HG02759 (cell line): ENCODE measurements at regions not wholly inside any gene's neighbourhood (a gene's known extent, or its start where the extent isn't known, plus 50 kb on each side); places are given as distances from the start of the nearest gene placed in this dataset.
"Not testable (repeated sequence)": the region's sequence is repeated elsewhere in the genome, so short reads cannot be mapped to it uniquely, and the experiment has no call there.

Experiments used
- ATAC-seq: cut with Tn5 transposase; IDR thresholded peaks from one replicate; pipeline ENCODE4 v1.9.1; 2021; ENCODE audit warnings: mild to moderate bottlenecking, moderate library complexity; ENCODE audit not compliant: unreplicated experiment

GRCh38 chr3:194879126-194879877, 193.6 kb downstream of the FAM43A start:
- no peak for ATAC-seq

GRCh38 chr3:194879991-194880939, 194.6 kb downstream of the FAM43A start:
- no peak for ATAC-seq

GRCh38 chr3:194880940-194881925, 195.6 kb downstream of the FAM43A start:
- ATAC-seq, result no peak

DNA sequence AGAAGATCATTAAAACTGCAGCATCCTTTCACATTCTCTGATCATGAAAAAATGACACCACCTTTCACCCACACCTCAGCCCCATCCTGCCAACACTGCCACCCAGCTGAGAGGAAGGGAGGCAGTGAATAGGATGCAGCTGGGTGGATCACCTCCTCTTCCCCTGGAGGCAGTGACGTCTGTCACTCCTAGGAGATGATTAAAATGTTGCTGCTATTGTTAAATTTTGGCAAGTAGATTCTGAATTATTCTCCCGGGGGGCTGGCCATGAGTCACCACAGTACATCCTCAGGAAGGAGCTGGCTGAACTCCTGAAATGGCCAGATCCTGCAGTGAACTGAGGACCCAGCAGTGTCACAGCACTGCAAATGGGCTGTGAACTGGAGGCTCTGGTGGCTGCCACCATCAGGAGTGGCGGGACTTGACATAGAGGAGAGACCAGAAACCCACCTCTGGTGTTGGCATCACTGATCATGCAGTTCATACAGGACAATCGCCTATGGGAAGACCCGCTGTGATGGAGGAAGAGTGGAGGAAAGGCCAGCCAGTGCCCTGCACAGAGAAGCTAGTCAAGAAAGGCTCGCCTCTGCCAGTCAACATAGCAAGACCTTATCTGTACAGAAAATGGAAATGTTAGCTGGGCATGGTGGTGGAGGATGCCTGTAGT, 199.1 kb downstream of the FAM43A start:
- no peak for ATAC-seq

- no peak for ATAC-seq
Measured at GRCh38 chr3:194885766-194886165, 200.1 kb downstream of the FAM43A start.

DNA sequence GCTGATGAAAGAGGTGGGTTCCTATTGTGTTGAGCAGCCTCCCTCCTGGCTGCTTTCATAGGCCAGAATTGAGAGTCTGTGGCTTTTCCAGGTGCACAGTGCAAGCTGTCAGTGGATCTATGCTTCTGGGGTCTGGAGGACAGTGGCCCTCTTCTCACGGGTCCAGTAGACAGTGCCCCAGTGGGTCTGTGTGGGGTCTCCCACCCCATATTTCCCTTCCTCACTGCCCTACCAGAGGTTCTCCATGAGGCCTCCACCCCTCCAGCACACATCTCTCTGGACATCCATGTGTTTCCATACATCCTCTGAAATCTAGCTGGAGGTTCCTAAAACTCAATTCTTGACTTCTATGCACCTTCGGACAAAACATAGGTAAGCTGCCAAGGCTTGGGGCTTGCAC, 201.2 kb downstream of the FAM43A start:
- no peak for ATAC-seq

DNA sequence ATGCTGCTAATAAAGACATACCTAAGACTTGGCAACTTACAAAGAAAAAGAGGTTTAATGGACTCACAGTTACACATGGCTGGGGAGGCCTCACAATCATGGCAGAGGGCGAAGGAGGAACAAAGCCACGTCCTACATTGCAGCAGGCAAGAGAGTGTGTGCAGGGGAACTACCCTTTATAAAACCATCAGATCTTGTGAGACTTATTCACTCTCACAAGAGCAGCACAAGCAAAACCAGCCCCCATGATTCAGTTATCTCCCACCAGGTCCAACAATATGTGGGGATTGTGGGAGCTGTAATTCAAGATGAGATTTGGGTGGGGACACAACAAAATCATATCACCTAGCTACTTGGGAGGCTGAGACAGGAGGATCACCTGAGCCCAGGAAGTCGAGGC, 202.4 kb downstream of the FAM43A start:
- not testable (repeated sequence) for ATAC-seq

GRCh38 chr3:194888916-194889315, 203.2 kb downstream of the FAM43A start:
- no peak for ATAC-seq

GRCh38 chr3:194890091-194890490, 204.4 kb downstream of the FAM43A start:
- ATAC-seq, result no peak

GRCh38 chr3:194893121-194893987, 207.7 kb downstream of the FAM43A start:
- no peak for ATAC-seq

- no peak for ATAC-seq
Measured at GRCh38 chr3:194894538-194894937, 208.9 kb downstream of the FAM43A start.

DNA sequence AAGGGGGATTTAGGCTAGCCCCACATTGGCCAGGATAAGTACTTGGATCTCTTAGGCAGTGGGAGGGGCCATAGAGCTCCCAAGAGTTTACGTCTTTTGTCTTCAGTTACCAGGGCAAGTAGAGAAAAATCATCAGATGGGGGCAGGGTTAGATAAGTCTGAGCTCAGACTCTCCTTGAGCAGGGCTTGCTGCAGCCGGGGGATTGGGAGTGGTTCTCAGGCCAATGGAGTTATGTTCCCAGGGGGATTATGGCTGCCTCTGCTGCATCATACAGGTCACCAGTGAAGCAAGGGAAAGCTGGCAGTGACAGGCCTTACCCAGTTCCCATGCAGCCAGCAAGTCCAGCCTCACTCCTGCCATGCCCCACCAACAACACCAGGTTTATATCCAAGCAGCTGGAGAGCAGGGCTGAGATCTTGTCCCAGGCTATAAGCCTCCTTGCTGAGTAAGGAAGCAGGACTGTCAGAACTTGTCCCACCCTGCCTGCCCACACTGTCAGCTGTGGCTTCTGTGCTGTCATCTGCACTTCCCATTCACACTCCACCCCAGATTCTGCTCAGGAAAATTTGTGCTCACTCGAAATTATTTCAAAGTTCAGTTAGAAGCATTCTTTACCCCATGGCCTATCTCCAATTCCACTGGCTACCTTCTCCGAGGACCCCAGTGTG, 215.3 kb downstream of the FAM43A start:
- ATAC-seq, result no peak

GRCh38 chr3:194903447-194903846, 217.8 kb downstream of the FAM43A start:
- ATAC-seq, result not testable (repeated sequence)

DNA sequence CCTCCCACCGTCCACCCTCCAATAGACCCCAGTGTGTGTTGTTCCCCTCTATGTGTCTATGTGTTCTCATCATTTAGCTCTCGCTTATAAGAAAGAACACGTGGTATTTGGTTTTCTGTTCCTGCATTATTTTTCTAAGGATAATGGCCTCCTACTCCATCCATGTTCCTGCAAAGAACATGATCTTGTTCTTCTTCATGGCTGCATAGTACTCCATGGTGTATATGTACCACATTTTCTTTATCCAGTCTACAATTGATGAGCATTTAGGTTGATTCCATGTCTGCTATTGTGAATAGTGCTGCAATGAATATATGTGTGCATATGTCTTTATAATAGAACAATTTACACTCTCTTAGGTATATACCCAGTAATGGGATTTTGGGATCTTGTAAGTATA, 219.3 kb downstream of the FAM43A start:
- ATAC-seq, result not testable (repeated sequence)

- no peak for ATAC-seq
Measured at GRCh38 chr3:194905696-194906095, 220.0 kb downstream of the FAM43A start.

DNA sequence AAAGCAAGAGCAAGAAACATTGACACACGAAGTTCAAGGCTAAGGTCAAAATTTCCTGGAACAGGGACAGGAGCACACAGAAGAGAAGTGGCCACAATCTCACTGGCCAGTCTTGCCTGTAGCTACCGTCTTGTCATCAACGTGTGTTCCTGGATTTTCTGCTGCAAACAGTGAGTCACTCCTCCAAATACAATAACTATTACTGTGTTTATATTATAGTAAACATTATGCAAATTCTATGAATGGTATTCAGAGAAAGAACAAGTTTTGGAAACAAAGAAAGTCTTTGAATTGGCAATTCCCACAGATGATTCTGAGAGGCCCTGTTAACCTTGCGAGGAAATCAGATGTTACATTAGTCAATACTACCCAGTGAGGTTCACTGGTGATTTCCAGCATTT, 220.5 kb downstream of the FAM43A start:
- no peak for ATAC-seq

- ATAC-seq, result no peak
Measured at GRCh38 chr3:194906970-194907629, 221.4 kb downstream of the FAM43A start.

GRCh38 chr3:194907811-194908210, 222.1 kb downstream of the FAM43A start:
- no peak for ATAC-seq
